GM18517 (cell line): ENCODE measurements at regions not wholly inside any gene's neighbourhood (a gene's known extent, or its start where the extent isn't known, plus 50 kb on each side); places are given as distances from the start of the nearest gene placed in this dataset.
"Not testable (repeated sequence)": the region's sequence is repeated elsewhere in the genome, so short reads cannot be mapped to it uniquely, and the experiment has no call there.

Experiments
- ATAC-seq: cut with Tn5 transposase; IDR thresholded peaks from one replicate; pipeline ENCODE4 v1.9.1; 2021; ENCODE audit warnings: mild to moderate bottlenecking, moderate library complexity; ENCODE audit not compliant: unreplicated experiment

DNA sequence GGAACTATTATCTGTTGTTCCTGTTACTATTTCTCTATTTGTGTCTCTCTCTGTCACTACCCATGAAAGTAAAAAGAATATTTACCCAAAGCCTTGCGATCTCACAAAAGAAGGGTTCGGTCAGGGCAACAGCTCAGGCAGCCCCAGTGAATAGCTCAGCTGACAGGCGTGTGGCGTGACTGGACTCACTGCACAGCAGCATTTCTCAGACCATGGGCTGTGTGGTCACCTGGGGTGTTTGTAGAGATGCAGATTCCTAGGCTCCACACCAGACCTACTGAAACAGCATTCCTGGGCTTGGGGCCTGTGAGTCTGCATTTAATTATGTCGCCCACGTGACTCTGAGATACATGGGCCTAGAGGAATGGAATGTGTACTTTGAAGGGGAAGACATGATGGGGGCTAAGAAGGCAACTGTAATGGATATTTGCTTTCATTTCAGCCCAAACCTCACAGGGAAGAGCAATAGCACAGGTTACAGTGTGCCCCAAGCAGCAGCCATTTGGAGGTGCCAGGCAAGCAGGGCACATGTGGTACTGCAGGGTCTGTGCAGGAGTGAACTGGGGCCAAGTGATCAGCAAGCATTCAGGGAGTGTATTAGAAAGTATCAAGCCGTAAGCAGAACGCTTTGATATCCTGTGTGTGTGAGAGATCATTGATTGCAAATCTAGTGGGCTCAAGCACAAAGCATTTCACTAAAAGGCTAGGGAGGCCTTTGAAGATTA is 90.4 kb upstream of the RBMS1 start:
- ATAC-seq = no peak

DNA sequence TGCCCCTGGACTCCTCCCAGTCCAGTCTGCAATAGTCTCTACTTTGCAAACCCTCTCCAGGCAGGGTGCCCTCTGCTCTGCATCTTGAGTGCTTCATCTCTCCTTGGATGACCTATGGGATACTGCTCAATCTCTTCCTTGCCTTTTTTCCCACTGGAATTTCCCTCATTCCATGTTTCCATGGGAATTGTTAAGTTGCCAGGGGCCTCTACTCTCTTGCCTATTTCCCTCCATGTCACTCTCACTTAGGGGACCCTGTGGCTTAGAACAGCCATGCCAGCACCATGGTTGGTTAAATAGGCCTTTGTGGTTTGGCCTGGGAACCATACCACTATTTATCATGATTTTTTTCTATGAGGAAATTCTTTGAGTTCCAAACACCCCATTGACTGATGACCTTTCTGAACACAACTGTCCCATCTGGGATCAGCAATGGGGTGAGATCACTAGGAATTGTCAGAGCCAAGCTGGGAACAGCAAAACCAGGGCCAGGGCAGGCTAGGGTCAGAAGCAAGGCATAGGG is 91.4 kb upstream of the RBMS1 start:
- no peak for ATAC-seq

DNA sequence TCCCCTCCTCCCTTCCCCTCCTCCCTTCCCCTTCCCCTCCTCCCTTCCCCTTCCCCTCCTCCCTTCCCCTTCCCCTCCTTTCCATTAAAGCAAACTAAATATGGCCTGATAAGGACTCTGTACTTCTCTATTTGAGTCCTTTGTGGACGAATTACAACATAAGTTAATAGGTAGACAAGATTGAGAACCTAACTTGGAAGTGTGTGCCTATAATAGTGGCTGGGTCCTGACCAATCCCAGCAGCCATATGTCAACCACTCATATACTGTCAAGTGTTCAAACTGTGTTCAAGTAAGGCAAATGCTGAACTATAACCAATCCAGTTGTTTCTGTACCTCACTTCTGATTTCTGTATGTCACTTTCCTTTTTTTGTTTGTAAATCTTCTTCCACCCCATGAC is 97.1 kb upstream of the RBMS1 start:
- no peak for ATAC-seq

DNA sequence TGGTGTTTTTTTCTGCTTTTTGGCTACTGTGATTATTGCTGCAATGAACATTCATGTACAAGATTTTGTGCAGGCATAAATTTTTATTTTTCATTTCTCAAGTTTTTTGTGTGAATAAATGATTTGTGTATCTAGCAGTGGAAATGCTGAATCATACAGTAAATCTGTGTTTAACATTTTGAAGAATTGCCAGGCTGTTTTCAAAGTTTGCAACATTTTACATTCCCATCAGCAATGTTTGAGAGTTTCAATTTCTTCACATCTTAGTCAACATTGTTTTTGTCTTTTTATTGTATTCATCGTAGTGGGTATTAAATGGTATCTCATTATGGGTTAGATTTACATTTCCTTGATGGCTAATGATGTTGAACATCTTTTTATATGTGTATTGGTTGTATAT is 98.8 kb upstream of the RBMS1 start:
- ATAC-seq = no peak

DNA sequence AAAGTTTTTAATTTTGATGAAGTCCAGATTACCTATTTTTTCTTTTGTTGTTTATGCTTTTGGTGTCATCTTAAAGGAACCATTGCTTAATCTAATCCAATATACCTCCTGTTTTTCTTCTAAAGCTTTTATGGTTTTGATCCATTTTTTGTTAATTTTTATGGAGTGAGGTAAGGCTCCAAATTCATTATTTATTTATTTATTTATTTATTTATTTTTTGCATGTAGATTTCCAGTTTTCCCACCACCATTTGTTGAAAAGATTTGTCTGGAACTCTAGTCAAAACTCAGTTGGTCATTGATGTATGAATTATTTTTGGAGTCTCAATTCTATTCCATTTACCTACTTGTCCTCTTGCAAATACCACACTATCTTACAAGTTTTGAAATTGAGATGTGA is 99.4 kb upstream of the RBMS1 start:
- no peak for ATAC-seq

DNA sequence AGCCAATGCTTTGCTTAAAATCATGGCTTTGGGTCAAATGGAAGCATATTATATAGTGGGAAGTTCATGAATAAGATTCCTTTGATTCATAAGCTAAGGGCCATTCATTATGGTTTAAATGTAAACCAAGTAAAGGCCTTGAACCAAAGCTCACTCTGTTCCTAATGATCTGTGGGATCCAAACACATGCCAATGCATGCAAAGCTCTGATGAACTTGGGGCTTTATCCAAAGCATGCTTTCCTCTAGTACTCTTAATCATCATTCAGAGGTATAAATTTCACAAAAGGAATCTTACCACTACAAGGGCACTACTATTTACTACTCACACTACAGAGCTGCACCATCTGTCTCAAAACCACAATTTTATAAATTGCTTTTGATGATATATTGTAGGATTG is 102.8 kb upstream of the RBMS1 start:
- ATAC-seq = no peak

DNA sequence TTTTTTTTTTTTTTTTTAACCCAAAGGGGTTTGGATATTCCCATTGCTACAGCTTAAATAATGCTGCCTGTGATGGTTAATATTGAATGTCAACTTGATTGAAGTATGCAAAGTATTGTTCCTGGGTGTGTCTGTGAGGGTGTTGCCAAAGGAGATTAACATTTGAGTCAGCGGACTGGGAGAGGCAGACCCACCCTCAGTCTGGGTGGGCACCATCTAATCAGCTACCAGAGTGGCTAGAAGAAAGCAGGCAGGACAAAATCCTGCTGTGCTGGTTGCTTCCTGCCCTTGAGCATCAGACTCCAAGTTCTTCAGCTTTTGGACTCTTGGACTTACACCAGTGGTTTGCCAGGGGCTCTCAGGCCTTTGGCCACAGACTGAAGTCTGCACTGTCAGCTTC is 106.8 kb upstream of the RBMS1 start:
- ATAC-seq = not testable (repeated sequence)

DNA sequence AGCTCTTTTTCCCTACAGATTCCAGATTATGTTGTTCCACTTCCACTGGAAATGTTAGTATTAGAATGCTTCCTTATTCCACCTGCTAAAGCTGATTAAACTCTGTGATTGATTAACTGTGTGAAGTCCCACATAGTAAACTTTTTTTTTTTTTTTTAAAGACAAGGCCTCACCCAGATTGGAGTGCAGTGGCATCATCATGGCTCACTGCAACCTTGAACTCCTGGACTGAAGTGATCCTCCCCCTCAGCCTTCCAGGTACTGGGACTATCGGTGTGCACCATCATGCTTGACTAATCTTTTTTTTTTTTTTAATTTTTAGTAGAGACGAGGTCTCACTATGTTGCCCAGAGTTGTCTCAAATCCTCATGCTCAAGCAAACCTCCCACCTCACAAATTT is 108.5 kb upstream of the RBMS1 start:
- no peak for ATAC-seq

DNA sequence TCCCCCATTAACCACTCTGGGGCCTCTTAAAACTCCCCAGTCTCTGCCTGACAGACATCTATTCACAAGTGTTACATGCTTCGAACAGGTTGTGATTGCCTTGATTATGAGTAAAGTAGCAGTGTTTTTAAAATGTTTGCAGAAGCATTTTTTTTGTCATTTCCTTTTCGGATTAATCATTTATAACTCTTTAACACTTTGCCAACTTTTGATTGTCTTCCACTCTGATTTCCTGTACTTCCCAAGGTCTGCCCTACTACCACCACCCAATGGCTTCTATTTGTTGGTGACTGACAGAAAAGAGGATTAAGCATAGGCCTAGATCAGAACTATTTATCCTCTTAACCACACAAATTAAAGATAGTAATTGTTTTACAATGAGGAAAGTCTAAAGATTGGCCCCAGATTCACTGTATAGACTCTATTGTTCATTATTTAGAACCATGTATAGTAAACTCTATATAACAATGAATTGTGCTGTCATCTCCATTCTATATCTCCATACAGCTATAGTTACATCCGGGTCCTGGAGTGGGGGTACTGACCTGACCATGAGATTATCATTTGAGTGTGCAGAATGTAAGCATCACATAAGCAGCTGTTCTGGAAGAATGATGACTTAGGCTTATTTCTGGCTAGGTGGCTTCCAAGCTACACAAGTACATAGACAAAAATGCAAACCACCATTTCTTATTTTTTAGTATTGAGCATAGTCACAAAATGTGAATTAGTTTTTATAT is 110.3 kb upstream of the RBMS1 start:
- no peak for ATAC-seq

DNA sequence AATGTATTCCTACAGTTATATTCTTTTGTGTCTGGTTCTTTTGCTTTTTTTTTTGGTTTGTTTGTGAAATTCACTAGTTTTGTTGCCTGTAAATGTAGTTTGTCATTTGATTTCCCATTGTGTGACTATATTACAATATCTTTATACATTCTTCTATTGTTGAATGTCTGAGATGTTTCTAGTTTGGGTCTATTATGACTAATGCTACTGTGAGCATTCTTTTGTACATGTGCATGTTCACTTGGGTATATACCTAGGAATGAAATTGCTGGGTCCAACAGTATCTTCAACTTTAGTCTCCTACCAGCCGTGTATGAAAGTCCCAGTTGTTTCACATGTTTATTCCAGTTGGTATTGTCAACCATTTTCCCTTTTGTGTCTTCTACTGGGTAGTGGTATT is 112.7 kb upstream of the RBMS1 start:
- ATAC-seq = no peak

DNA sequence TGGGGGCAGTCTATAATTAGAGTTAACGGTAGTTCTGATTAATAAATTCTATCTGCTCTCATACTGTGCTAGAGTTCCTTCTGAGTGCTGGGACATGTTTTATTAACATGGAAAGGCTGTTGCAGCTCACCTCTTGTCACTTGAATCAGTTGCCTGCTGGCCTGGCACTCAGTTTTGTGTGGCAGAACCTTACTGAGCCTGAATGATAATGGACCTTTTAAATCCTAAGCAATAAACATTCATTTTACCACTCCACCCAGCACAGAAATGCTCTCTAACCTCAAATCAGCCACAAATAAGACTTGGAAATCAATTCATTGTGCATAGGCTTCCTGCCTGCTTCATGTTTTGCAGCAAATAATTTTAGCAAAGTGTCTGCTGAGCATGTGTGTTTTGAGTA is 115.0 kb upstream of the RBMS1 start:
- ATAC-seq = no peak

DNA sequence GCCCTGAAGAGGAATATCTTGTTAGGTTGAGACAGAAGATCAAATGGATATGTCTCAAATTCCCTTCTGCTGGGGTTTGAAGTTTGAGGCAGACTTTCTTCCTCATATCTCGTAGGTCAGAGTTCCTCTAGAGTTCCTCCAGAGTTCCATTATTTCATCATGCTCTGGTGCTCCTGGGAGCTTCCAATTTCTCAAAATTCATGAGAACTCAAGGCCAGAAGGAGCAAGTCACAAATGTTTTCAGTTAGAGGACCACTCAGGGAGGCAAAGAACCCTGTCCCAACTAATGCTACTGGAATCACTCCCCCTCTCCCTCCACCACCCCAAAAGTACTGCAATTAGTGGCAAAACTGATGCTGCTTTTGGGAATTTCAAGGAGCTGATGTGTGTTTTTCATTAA is 115.7 kb upstream of the RBMS1 start:
- ATAC-seq = no peak

DNA sequence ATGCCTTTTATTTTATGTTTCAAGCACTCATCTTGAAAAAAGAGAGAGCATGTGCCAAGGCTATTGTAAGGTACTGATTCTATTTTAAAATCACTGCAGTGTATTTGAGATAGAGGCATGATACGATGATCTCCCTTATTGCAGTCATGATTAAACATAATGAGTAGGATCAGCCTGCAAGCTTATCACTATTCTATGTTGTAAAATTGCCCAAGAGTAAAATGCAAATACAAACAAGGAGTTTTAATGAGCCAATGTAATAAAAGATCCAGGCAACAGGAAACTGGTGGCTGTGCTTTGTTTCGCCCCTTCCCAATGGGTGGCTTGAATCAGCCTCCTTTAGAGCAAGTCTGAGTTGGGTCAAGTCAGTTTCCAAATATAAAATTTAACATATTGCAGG is 116.4 kb upstream of the RBMS1 start:
- ATAC-seq = no peak

DNA sequence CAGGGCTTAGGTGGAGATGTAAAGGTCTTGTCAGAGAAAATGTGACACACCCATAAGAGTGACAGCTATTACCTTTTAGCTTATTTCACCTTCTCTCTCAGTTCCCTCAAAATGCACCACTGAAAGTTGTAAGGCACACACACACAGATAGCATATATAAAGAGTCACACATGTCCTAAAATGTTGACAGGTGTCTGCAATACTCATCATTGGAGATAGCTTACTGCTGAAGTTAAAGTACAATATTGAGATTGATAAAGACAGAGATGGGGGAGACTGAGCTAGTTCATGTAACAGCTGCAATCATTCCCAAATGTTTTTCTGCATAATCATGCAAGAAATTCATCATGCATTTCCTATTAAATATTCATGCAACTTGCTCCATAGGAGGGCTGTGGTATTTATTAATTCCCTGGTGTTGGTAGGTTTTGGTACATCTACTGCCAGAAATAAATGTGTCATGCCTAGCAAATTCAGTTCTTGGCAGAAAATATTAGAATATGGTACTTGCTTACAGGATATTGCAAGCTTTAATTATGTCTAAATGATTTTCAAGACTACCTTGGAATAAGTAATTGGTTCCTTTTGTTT is 118.8 kb upstream of the RBMS1 start:
- ATAC-seq = no peak

DNA sequence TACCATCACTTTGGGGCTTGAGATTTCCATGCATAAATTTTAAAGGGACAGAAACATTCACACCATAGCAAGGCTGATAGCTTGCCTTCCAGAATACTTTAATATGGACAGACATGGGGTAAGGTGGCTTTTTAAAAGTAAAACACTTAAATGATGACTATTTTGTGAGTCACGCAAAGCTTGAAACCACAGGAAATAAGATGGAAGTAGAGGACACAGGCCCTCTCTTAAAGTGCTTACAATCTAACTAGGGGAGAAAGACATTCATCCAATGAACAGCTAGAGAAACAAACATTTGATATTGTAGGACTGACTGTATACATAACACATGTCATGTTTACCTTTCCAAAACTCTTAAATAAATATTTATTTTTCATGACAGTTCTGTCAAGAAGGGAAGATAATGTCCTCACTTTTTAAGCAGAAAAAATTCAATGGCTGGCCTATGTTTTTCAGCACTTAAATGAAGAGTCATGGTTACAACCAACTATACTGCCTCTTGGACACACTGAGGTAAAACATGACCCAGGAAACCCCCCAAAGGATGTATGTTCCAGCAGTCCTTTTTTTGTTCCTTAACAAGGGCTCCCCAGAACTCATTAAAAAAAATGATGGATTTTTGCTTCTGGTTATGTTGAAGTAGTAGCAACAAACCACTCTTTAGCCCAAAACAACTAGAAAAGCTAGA is 120.0 kb upstream of the RBMS1 start:
- ATAC-seq = no peak

DNA sequence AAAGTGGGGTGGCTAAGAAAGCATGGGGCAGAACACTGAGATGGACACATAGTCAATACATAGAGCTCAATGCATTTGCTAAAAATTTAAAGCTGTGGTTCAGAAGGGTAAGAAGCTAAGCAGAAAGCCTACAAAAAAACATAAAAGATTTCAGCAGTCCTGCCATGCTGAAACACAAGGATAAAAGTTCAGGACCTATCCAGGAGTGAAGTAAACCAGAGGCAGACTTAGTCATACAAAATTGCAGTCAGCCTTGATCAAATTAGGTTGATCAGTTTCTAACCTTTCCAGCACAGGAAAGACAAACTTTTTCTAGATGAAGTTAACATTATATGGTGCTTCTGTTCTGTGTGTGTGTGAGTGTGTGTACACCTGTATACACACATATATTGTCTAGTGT is 120.8 kb upstream of the RBMS1 start:
- no peak for ATAC-seq

DNA sequence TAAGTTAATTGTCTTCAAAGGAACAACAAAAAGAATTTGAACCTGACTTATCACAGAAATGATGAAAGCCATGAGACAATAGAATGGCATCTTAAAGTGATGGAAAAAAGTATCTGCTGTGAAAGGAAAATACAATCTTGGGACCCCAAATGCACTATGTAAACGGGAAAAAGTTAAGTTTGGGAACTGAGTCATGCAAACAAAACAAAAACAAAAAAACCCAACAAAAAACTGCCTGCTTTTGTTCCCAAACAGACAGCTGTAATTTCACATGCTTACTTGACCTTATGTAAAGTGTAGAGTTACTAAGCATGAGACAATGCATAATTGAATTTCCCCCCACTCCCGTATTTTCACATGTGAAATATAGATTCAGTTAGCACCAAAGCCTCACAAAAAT is 122.1 kb upstream of the RBMS1 start:
- ATAC-seq = no peak

DNA sequence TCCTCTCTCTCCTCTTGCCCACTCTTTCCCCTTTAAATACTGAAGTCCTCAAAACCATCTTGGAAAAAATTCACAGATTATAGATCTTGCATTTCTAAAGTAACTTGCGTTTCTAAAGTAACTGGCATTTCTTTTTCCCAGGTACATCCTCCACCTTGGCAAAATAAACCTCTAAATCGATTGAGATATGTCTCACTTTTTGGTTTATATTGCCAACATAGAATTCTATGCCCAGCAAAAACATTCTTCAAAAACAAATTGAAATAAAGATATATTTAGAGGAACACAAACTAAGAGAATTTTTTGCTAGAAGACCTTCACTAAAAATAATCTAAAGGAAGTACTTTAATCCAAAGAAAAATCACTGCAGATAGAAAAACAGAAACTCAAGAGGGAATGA is 122.5 kb upstream of the RBMS1 start:
- ATAC-seq = no peak

DNA sequence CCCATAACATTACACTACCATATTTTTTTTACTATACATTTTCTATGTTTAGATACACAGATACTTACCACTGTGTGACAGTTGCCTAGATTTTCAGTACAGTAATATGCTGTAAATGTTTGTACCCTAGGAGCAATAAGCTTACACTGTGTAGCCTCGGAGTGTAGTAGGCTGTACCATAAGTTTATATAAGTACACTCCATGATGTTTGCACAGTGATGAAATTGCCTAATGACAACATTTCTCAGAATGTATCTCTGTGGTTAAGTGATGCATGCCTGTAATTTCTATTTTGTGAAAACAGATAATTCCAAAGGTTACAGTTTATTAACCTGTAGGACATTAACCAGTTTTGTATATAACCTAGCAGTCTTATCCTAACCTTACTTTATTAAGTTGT is 128.1 kb upstream of the RBMS1 start:
- no peak for ATAC-seq

DNA sequence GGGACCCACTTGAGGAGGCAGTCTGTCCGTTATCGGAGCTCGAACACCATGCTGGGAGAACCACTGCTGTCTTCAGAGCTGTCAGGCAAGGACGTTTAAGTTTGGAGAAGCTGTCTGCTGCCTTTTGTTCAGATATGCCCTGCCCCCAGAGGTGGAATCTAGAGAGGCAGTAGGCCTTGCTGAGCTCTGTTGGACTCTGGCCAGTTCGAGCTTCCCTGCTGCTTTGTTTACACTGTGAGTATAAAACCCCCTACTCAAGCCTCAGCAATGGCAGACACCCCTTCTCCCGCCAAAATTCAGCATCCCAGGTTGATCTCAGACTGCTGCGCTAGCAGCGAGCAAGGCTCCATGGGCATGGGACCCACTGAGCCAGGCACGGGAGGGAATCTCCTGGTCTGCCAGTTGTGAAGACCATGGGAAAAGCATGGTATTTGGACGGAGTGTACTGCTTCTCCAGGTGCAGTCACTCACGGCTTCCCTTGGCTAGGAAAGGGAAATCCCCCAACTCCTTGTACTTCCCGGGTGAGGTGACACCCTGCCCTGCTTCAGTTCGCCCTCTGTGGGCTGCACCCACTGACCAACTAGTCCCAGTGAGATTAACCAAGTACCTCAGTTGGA is 134.5 kb upstream of the RBMS1 start:
- ATAC-seq = not testable (repeated sequence)

DNA sequence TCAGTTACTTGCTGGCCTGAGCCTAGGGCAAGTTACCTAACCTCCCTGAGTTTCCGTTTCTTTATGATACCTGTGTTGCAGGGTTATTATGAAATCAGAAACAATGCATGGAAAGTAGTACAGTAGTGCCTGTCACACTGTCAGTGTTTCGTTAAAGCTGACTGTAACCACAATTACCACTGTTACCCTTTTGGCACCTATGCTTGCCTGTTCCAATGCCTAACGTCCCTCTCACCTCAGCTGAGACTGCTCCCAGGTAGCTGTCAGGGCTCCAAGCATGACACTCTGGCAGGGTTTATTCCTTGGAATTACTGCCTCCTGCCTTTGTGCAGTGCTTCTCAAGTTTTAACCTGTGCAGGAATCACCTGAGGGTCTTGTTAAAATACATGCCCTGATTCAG is 135.2 kb upstream of the RBMS1 start:
- ATAC-seq = no peak
